T47D (cell line): ENCODE measurements at regions not wholly inside any gene's neighbourhood (a gene's known extent, or its start where the extent isn't known, plus 50 kb on each side); places are given as distances from the start of the nearest gene placed in this dataset.

ENCODE experiments used
- DNase-seq, 2 experiments: peaks; one replicate each; pipeline versions ENCODE4 v3.0.0 to v3.0.0-alpha.2; 2011 to 2012; ENCODE audit warnings: low read depth in 1 of 2, low spot score in 1 of 2
- JUND ChIP-seq: IDR thresholded peaks from 2 replicates; pipeline ENCODE4 v1.6.1; 2012; ENCODE audit warnings: low read depth
- in situ Hi-C: cut with HindIII; loops from 2 replicates; pipeline ENCODE4 v1.10.0; 2016; ENCODE audit warnings: low sequenced_read_pairs, low pct_unique_long_range_greater_than_20kb

GRCh38 chr4:61036071-61036684 is 163.9 kb upstream of the ADGRL3 start:
- no peak for DNase-seq
- in situ Hi-C loops, result no loop called here
- no peak for TF ChIP-seq JUND

GRCh38 chr4:61041527-61041926 is 158.6 kb upstream of the ADGRL3 start:
- TF ChIP-seq JUND, result no peak
- DNase-seq, result no peak
- in situ Hi-C loops, result no loop called here

- TF ChIP-seq JUND, result no peak
- in situ Hi-C loops, result no loop called here
- no peak for DNase-seq
These were observed 155.3 kb upstream of the ADGRL3 start for GRCh38 chr4:61044837-61045236.

- in situ Hi-C loops, result no loop called here
- no peak for TF ChIP-seq JUND
- no peak for DNase-seq
These were observed 151.1 kb upstream of the ADGRL3 start for GRCh38 chr4:61049018-61049417.

GRCh38 chr4:61067381-61067780 is 132.7 kb upstream of the ADGRL3 start:
- DNase-seq, result peak in 1 of 2 experiments; percentile 65
- TF ChIP-seq JUND, result no peak
- in situ Hi-C loops, result no loop called here

- DNase-seq, result no peak
- no peak for TF ChIP-seq JUND
- in situ Hi-C loops, result no loop called here
These were observed 132.1 kb upstream of the ADGRL3 start for GRCh38 chr4:61068060-61068459.

GRCh38 chr4:61068745-61069144 is 131.4 kb upstream of the ADGRL3 start:
- no peak for TF ChIP-seq JUND
- peak in 1 of 2 experiments; percentile 48 for DNase-seq
- in situ Hi-C loops, result no loop called here

- in situ Hi-C loops, result no loop called here
- no peak for DNase-seq
- no peak for TF ChIP-seq JUND
These were observed 129.9 kb upstream of the ADGRL3 start for GRCh38 chr4:61070269-61070668.

GRCh38 chr4:61079427-61079826 is 120.7 kb upstream of the ADGRL3 start:
- DNase-seq, result no peak
- in situ Hi-C loops, result no loop called here
- no peak for TF ChIP-seq JUND

- in situ Hi-C loops, result no loop called here
- TF ChIP-seq JUND, result no peak
- no peak for DNase-seq
These were observed 120.2 kb upstream of the ADGRL3 start for GRCh38 chr4:61079976-61080375.

- no peak for DNase-seq
- no peak for TF ChIP-seq JUND
- in situ Hi-C loops, result no loop called here
These were observed 114.6 kb upstream of the ADGRL3 start for GRCh38 chr4:61085534-61085933.

- in situ Hi-C loops, result no loop called here
- TF ChIP-seq JUND, result no peak
- DNase-seq, result no peak
These were observed 113.8 kb upstream of the ADGRL3 start for GRCh38 chr4:61086357-61086756.

GRCh38 chr4:61086979-61087378 is 113.1 kb upstream of the ADGRL3 start:
- in situ Hi-C loops, result no loop called here
- no peak for DNase-seq
- TF ChIP-seq JUND, result no peak

GRCh38 chr4:61094854-61095598 is 105.1 kb upstream of the ADGRL3 start:
- in situ Hi-C loops, result no loop called here
- TF ChIP-seq JUND, result no peak
- DNase-seq, result peak in 1 of 2 experiments; percentile 36
